GM12878 (cell line): ENCODE measurements at regions not wholly inside any gene's neighbourhood (a gene's known extent, or its start where the extent isn't known, plus 50 kb on each side); places are given as distances from the start of the nearest gene placed in this dataset.

ENCODE experiments used
- ATAC-seq: fragments of 200-7000 bp; cut with Tn5 transposase; 3 replicates; pipeline ENCODE4 v1.9.1; 2020; ENCODE audit warnings: mild to moderate bottlenecking, moderate library complexity
- BruUV-seq: library from RNA; stranded (reverse); fragments of 400-500 nt; replicated peaks from 2 replicates; lab custom pipeline; 2021; lab: Mats Ljungman, UMichigan
- CTCF ChIA-PET: fragments of 300-600 bp; sonication (Branson Sonifier 250); formaldehyde crosslinking; extraction: SDS; loops from one replicate; lab custom pipeline; 2021; ENCODE audit warnings: inconsistent platforms; lab: Yijun Ruan, JAX
- POLR2A ChIA-PET: fragments of 350-600 bp; formaldehyde crosslinking; extraction: SDS; loops from one replicate; lab custom pipeline; 2021; ENCODE audit warnings: inconsistent platforms; lab: Charles Lee
- RAD21 ChIA-PET: fragments of 300-600 bp; sonication (Branson Sonifier 250); formaldehyde crosslinking; loops from one replicate; lab custom pipeline; 2023; ENCODE audit warnings: antibody characterized with exemption; ENCODE audit not compliant: unreplicated experiment; lab: Charles Lee
- SMC1A ChIA-PET: fragments of 300-600 bp; sonication (Branson Sonifier 250); formaldehyde crosslinking; loops from one replicate; lab custom pipeline; 2023; ENCODE audit not compliant: unreplicated experiment, uncharacterized antibody; lab: Charles Lee
- DNase-seq: peaks from one replicate; pipeline ENCODE4 v3.0.0-alpha.2; 2011; ENCODE audit warnings: low read depth, low spot score
- FAIRE-seq: peaks from 3 replicates; lab custom pipeline; 2011; peaks lifted over from hg19 to GRCh38; lab: Jason Lieb, UNC
- H2AFZ ChIP-seq: 2 replicates; pipeline ENCODE4 v1.6.0; 2011; ENCODE audit warnings: low read depth, low read length, control low read depth; ENCODE audit not compliant: control insufficient read depth
- H3K27ac ChIP-seq: 2 replicates; pipeline ENCODE4 v1.5.1; 2011; ENCODE audit warnings: control low read depth; ENCODE audit not compliant: control insufficient read depth, insufficient read depth
- H3K27me3 ChIP-seq, 2 experiments: replicated peaks in 1 of 2; 2 replicates each; pipeline versions ENCODE4 v1.6.0 to v1.6.1; 2011; ENCODE audit warnings: low read length in 1 of 2; ENCODE audit not compliant: control insufficient read depth in 2 of 2, insufficient read depth in 2 of 2
- H3K36me3 ChIP-seq, 2 experiments: 2 replicates each; pipeline ENCODE4 v1.5.1; 2011; ENCODE audit warnings: low read length in 1 of 2; ENCODE audit not compliant: control insufficient read depth in 2 of 2, insufficient read depth in 2 of 2
- H3K4me1 ChIP-seq: 2 replicates; pipeline ENCODE4 v1.6.1; 2011; ENCODE audit warnings: mild to moderate bottlenecking, low read length, moderate library complexity, mixed read lengths; ENCODE audit not compliant: control insufficient read depth, insufficient read depth
- H3K4me2 ChIP-seq: 2 replicates; pipeline ENCODE4 v1.6.0; 2011; ENCODE audit warnings: control low read depth; ENCODE audit not compliant: control insufficient read depth, insufficient read depth
- H3K4me3 ChIP-seq: fragments of 200-600 bp; sonication (generic); 2 replicates; pipeline ENCODE4 v1.5.1; 2016
- H3K79me2 ChIP-seq: 2 replicates; pipeline ENCODE4 v1.6.0; 2011; ENCODE audit warnings: low read length; ENCODE audit not compliant: control insufficient read depth, insufficient read depth
- H3K9ac ChIP-seq: 2 replicates; pipeline ENCODE4 v1.8.0; 2011; ENCODE audit warnings: low read length, control low read depth, mixed read lengths; ENCODE audit not compliant: control insufficient read depth, insufficient read depth
- H3K9me3 ChIP-seq: replicated peaks from 3 replicates; pipeline ENCODE4 v1.5.1; 2011; ENCODE audit warnings: mild to moderate bottlenecking, low read length; ENCODE audit not compliant: control insufficient read depth, insufficient read depth
- H4K20me1 ChIP-seq: 2 replicates; pipeline ENCODE4 v1.6.0; 2011; ENCODE audit not compliant: control insufficient read depth, insufficient read depth
- BCLAF1 ChIP-seq: fragments of 450-650 bp; IDR thresholded peaks from 2 replicates; pipeline ENCODE4 v1.6.1; 2017; ENCODE audit warnings: antibody characterized with exemption, mild to moderate bottlenecking, moderate library complexity
- BHLHE40 ChIP-seq, 2 experiments: fragments of 450-650 bp in 1 of 2; IDR thresholded peaks; 2 replicates each; pipeline ENCODE4 v1.6.1; 2011 to 2017; ENCODE audit warnings: low read depth in 2 of 2, borderline replicate concordance in 1 of 2, improper control_type of control experiment in 1 of 2, low read length in 1 of 2, mild to moderate bottlenecking in 1 of 2
- ETV6 ChIP-seq, 2 experiments: fragments of 450-650 bp in 1 of 2; IDR thresholded peaks in 1 of 2; conservative IDR thresholded peaks in 1 of 2; 2 replicates each; pipeline ENCODE4 v1.6.1; 2014; ENCODE audit warnings: antibody characterized with exemption in 1 of 2, borderline replicate concordance in 1 of 2, low read depth in 1 of 2, mild to moderate bottlenecking in 1 of 2, moderate library complexity in 1 of 2
- IKZF2 ChIP-seq, 2 experiments: fragments of 450-650 bp; IDR thresholded peaks; 2 replicates each; pipeline ENCODE4 v1.6.1; 2017; ENCODE audit warnings: mild to moderate bottlenecking in 2 of 2, moderate library complexity in 2 of 2
- JUNB ChIP-seq: IDR thresholded peaks from 2 replicates; pipeline ENCODE4 v1.6.1; 2016; ENCODE audit warnings: antibody characterized with exemption, mild to moderate bottlenecking
- KDM1A ChIP-seq: fragments of 200-600 bp; sonication (generic); IDR thresholded peaks from 2 replicates; pipeline ENCODE4 v1.6.1; 2016; ENCODE audit warnings: borderline replicate concordance
- NRF1 ChIP-seq: conservative IDR thresholded peaks from 2 replicates; pipeline ENCODE4 v1.6.1; 2011; ENCODE audit warnings: mild to moderate bottlenecking, low read depth, low read length, improper control_type of control experiment
- POLR2AphosphoS5 ChIP-seq: IDR thresholded peaks from 2 replicates; pipeline ENCODE4 v1.6.1; 2011; ENCODE audit warnings: mild to moderate bottlenecking, low read length, inconsistent platforms
- SIX5 ChIP-seq: IDR thresholded peaks from 2 replicates; pipeline ENCODE4 v1.6.1; 2011; ENCODE audit warnings: mild to moderate bottlenecking, low read depth, low read length, moderate library complexity; ENCODE audit not compliant: severe bottlenecking
- WGBS: methylation state at CpG from one replicate; pipeline ENCODE4 v1.1.6; 2016; ENCODE audit warnings: low lambda C conversion rate; ENCODE audit not compliant: insufficient replicate concordance, insufficient coverage; ENCODE audit errors: missing lambda C conversion rate; 5-methylcytosine and 5-hydroxymethylcytosine counted together
- in situ Hi-C: fragments of 300-500 bp; cut with MboI; formaldehyde crosslinking; loops from 9 replicates; pipeline ENCODE4 v1.14.3; 2018; ENCODE audit warnings: mixed read lengths
- intact Hi-C: fragments of 100-400 bp; cut with micrococcal nuclease; formaldehyde crosslinking; loops from one replicate; pipeline ENCODE4 v1.14.2; 2022; ENCODE audit not compliant: unreplicated experiment
- TF ChIP-seq, protein P1 (sequence below): fragments of 450-650 bp; formaldehyde crosslinking; IDR thresholded peaks from 2 replicates; pipeline ENCODE4 v1.5.0; 2022; ENCODE audit warnings: mild to moderate bottlenecking, missing genetic modification characterization
- TF ChIP-seq, protein P2 (sequence below): fragments of 150-350 bp; IDR thresholded peaks from 2 replicates; pipeline ENCODE4 v1.6.1; 2016; ENCODE audit warnings: low read depth, low read length
- TF ChIP-seq, protein P3 (sequence below): IDR thresholded peaks from 2 replicates; pipeline ENCODE4 v1.6.1; 2012; ENCODE audit warnings: low read depth, low read length, improper control_type of control experiment

GRCh38 chr21:35635994-35636393 is 424.3 kb downstream of the SETD4 start:
- Histone ChIP-seq H3K79me2 (no peaks in the 10 kb centered on the region), H3K9ac (no peak overlapping the region), H3K27me3 (no peaks in the 10 kb centered on the region; a peak in 1 of 4 replicates), H3K4me1 (no peaks in the 10 kb centered on the region), H3K4me2 (no peak overlapping the region), H3K36me3 (no peaks in the 10 kb centered on the region), H3K27ac (no peak overlapping the region), H3K4me3 (no peak overlapping the region), H2AFZ (no peak overlapping the region), H4K20me1 (no peaks in the 10 kb centered on the region), H3K9me3 (no peaks in the 10 kb centered on the region)
- in situ Hi-C loops, result no loop called here
- ChIA-PET POLR2A (no interaction called here), SMC1A (no interaction called here), CTCF (no interaction called here), RAD21 (no interaction called here)
- BruUV-seq, result no TSS peak
- FAIRE-seq (no peak), DNase-seq (no peak), ATAC-seq (no peak)
- WGBS, result 0% methylated on average over 1 of the region's 1 CpG
- intact Hi-C loops, result no loop called here
- TF ChIP-seq POLR2AphosphoS5, result no peak
- no peak for TF ChIP-seq BHLHE40 (IDR thresholded peaks at IDR 0.05; ENCODE audit: borderline replicate concordance in 1 of 2, low read depth in 2 of 2, low read length in 1 of 2)
- no peak for TF ChIP-seq BCLAF1
- TF ChIP-seq, protein P1, sequence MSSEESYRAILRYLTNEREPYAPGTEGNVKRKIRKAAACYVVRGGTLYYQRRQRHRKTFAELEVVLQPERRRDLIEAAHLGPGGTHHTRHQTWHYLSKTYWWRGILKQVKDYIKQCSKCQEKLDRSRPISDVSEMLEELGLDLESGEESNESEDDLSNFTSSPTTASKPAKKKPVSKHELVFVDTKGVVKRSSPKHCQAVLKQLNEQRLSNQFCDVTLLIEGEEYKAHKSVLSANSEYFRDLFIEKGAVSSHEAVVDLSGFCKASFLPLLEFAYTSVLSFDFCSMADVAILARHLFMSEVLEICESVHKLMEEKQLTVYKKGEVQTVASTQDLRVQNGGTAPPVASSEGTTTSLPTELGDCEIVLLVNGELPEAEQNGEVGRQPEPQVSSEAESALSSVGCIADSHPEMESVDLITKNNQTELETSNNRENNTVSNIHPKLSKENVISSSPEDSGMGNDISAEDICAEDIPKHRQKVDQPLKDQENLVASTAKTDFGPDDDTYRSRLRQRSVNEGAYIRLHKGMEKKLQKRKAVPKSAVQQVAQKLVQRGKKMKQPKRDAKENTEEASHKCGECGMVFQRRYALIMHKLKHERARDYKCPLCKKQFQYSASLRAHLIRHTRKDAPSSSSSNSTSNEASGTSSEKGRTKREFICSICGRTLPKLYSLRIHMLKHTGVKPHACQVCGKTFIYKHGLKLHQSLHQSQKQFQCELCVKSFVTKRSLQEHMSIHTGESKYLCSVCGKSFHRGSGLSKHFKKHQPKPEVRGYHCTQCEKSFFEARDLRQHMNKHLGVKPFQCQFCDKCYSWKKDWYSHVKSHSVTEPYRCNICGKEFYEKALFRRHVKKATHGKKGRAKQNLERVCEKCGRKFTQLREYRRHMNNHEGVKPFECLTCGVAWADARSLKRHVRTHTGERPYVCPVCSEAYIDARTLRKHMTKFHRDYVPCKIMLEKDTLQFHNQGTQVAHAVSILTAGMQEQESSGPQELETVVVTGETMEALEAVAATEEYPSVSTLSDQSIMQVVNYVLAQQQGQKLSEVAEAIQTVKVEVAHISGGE (CRISPR knock-in tag), result no peak
- TF ChIP-seq, protein P2, sequence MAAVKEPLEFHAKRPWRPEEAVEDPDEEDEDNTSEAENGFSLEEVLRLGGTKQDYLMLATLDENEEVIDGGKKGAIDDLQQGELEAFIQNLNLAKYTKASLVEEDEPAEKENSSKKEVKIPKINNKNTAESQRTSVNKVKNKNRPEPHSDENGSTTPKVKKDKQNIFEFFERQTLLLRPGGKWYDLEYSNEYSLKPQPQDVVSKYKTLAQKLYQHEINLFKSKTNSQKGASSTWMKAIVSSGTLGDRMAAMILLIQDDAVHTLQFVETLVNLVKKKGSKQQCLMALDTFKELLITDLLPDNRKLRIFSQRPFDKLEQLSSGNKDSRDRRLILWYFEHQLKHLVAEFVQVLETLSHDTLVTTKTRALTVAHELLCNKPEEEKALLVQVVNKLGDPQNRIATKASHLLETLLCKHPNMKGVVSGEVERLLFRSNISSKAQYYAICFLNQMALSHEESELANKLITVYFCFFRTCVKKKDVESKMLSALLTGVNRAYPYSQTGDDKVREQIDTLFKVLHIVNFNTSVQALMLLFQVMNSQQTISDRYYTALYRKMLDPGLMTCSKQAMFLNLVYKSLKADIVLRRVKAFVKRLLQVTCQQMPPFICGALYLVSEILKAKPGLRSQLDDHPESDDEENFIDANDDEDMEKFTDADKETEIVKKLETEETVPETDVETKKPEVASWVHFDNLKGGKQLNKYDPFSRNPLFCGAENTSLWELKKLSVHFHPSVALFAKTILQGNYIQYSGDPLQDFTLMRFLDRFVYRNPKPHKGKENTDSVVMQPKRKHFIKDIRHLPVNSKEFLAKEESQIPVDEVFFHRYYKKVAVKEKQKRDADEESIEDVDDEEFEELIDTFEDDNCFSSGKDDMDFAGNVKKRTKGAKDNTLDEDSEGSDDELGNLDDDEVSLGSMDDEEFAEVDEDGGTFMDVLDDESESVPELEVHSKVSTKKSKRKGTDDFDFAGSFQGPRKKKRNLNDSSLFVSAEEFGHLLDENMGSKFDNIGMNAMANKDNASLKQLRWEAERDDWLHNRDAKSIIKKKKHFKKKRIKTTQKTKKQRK, result no peak
- TF ChIP-seq KDM1A, result no peak
- TF ChIP-seq IKZF2 (IDR thresholded peaks at IDR 0.05), result no peak
- no peak for TF ChIP-seq NRF1
- no peak for TF ChIP-seq JUNB
- no peak for TF ChIP-seq ETV6 (conservative IDR thresholded peaks at IDR 0.05 in 1 of 2, IDR thresholded peaks at IDR 0.05 in 1 of 2; ENCODE audit: borderline replicate concordance in 1 of 2, low read depth in 1 of 2)
- TF ChIP-seq, protein P3, sequence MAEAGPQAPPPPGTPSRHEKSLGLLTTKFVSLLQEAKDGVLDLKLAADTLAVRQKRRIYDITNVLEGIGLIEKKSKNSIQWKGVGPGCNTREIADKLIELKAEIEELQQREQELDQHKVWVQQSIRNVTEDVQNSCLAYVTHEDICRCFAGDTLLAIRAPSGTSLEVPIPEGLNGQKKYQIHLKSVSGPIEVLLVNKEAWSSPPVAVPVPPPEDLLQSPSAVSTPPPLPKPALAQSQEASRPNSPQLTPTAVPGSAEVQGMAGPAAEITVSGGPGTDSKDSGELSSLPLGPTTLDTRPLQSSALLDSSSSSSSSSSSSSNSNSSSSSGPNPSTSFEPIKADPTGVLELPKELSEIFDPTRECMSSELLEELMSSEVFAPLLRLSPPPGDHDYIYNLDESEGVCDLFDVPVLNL, result no peak
- no peak for TF ChIP-seq SIX5
